Thoracic aorta (tissue), 2 donors: ENCODE measurements at regions not wholly inside any gene's neighbourhood (a gene's known extent, or its start where the extent isn't known, plus 50 kb on each side); places are given as distances from the start of the nearest gene placed in this dataset.
"Not testable (repeated sequence)": the region's sequence is repeated elsewhere in the genome, so short reads cannot be mapped to it uniquely, and the experiment has no call there.

Experiments
- ATAC-seq: fragments of 150-250 bp; one replicate; pipeline ENCODE4 v1.8.0; 2017; ENCODE audit warnings: low read depth; ENCODE audit not compliant: insufficient number of reproducible peaks, low FRiP score
- DNase-seq: peaks from one replicate; pipeline ENCODE4 v3.0.0-alpha.2; 2020; ENCODE audit warnings: low spot score
- H3K27ac ChIP-seq, 2 donors: fragments of 200-600 bp; sonication (generic); 1 replicate in 1 of 2; 2 replicates in 1 of 2; pipeline ENCODE4 v1.5.1; 2016; ENCODE audit warnings: mild to moderate bottlenecking in 2 of 2, moderate library complexity in 2 of 2
- H3K27me3 ChIP-seq: fragments of 200-600 bp; sonication (generic); replicated peaks from 2 replicates; pipeline ENCODE4 v1.6.0; 2016; ENCODE audit warnings: mild to moderate bottlenecking; ENCODE audit not compliant: insufficient read depth
- H3K36me3 ChIP-seq: fragments of 200-600 bp; sonication (generic); one replicate; pipeline ENCODE4 v1.5.1; 2016
- H3K4me1 ChIP-seq, 2 donors: fragments of 200-600 bp; sonication (generic); 1 replicate in 1 of 2; 2 replicates in 1 of 2; pipeline versions ENCODE4 v1.5.1 to v1.6.0; 2016; ENCODE audit warnings: low read depth in 2 of 2, mild to moderate bottlenecking in 1 of 2; ENCODE audit not compliant: control insufficient read depth in 1 of 2
- H3K4me3 ChIP-seq: fragments of 200-600 bp; sonication (generic); 2 replicates; pipeline ENCODE4 v1.5.1; 2016; ENCODE audit warnings: mild to moderate bottlenecking
- H3K9me3 ChIP-seq: fragments of 200-600 bp; sonication (generic); 2 replicates; pipeline ENCODE4 v1.5.1; 2016
- CTCF ChIP-seq: fragments of 200-600 bp; sonication (generic); IDR thresholded peaks from one replicate; pipeline ENCODE4 v1.5.1; 2019; ENCODE audit warnings: antibody characterized with exemption

DNA sequence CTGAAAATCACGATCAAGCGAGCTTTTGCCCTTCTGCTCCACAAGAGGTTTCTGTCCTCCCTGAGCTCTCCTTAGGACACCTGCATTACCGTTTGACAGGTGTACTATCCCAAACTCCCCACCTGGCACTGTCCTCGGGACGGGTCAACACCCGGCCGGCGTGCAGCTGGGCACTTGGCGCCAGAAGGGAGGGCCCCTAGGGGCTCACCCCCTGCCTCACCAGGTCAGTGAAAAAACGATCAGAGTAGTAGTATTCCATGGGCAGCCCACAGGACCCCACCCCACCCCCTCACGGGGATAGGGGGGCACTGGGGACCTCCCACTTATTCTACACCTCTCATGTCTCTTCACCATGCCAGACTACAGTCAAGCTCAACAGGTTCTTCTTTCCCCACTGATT lies 117.6 kb upstream of the ANKRD30BL start:
- Histone ChIP-seq H3K36me3 (no peaks in the 10 kb centered on the region), H3K4me1 (no peaks in the 10 kb centered on the region), H3K27ac (no peak overlapping the region), H3K27me3 (no peaks in the 10 kb centered on the region), H3K4me3 (no peak overlapping the region), H3K9me3 (no peaks in the 10 kb centered on the region)
- no peak for DNase-seq
- ATAC-seq: no peak
- TF ChIP-seq CTCF: no peak

DNA sequence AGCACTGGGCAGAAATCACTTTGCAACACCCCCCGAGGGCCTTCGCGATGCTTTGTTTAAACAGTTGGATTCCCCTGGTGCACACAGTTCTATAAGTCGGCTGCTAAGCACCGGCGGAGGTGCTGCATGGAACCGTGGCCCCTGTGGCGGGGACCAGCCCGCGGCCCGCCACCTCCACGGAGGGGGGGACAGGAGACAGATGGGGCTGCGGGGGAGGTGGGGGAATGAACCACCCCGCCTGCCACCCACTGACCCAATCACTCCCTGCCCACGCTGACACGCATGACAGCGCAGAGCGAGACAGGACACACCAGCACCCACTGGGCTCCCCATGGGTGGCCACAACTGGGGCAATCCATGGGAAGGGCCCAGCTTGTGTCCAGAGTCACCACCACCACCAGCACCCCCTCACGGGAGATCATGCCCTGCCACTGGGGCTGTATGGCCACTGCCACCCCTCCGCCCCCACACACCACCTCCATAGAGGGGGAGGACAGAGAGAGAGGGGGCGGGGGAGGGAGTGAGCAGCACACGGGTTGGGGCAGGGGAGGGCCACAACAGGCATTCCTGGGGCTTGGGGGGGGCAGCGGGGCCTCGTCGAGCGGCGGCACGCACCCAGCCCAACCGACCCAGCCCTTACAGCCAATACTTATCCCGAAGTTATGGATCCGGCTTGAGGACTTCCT lies 118.3 kb upstream of the ANKRD30BL start:
- no peaks in the 10 kb centered on the region for H3K9me3 ChIP-seq
- H3K36me3 ChIP-seq: no peaks in the 10 kb centered on the region
- no peaks in the 10 kb centered on the region for H3K4me1 ChIP-seq
- no peaks in the 10 kb centered on the region for H3K27me3 ChIP-seq
- no peak for TF ChIP-seq CTCF
- no peak overlapping the region for H3K4me3 ChIP-seq
- H3K27ac ChIP-seq: no peak overlapping the region
- ATAC-seq: no peak
- DNase-seq: no peak

DNA sequence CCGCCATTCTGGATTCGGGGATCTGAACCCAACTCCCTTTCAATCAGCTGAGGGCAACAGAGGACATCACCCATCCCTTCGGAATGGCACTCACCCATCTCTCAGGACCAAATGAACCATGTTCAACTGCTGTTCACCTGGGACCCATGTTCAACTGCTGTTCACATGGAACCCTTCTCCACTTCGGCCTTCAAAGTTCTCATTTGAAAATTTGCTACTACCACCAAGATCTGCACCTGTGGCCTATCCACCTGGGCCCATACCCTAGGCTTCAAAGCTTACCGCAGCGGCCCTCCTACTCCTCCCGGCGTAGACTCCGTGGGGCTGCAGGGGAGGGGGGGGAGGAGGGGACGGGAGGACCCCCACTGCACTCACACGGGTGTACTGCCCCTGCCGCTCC lies 119.2 kb upstream of the ANKRD30BL start:
- Histone ChIP-seq H3K9me3 (no peaks in the 10 kb centered on the region), H3K4me1 (no peaks in the 10 kb centered on the region), H3K36me3 (no peaks in the 10 kb centered on the region), H3K27ac (no peak overlapping the region), H3K27me3 (no peaks in the 10 kb centered on the region), H3K4me3 (no peak overlapping the region)
- ATAC-seq: no peak
- DNase-seq: no peak
- no peak for TF ChIP-seq CTCF

- H3K36me3 ChIP-seq, H3K9me3 ChIP-seq, H3K4me3 ChIP-seq, H3K4me1 ChIP-seq, H3K27me3 ChIP-seq, ATAC-seq, H3K27ac ChIP-seq, DNase-seq: not testable (repeated sequence)
Observed at GRCh38 chr2:132282104-132282503, 120.4 kb upstream of the ANKRD30BL start.

DNA sequence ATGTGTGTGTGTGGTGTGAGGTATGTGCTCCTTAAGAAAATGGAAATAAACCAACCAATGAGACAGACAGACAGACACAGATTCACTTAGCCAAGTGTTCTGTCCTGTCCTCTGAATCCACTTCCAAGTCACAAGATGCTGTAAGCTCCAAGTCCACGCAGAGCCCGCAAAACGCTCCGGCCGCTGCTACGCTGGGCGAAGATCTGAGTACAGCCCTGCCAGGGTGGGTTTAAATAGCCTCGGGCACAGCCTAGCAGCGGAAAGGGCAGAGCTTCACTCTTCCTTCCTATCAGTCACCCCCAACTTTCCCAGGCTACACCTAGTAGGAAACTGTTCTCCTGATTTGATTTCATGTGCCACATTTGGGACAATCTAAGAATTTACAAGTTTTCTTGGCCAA lies 121.2 kb upstream of the ANKRD30BL start:
- H3K4me3 ChIP-seq: no peak overlapping the region
- no peak overlapping the region for H3K27ac ChIP-seq
- DNase-seq (no peak), ATAC-seq (no peak)
- no peaks in the 10 kb centered on the region for H3K9me3 ChIP-seq
- H3K27me3 ChIP-seq: no peaks in the 10 kb centered on the region
- no peaks in the 10 kb centered on the region for H3K36me3 ChIP-seq
- TF ChIP-seq CTCF: no peak
- no peaks in the 10 kb centered on the region for H3K4me1 ChIP-seq

- not testable (repeated sequence) for H3K4me3 ChIP-seq, H3K36me3 ChIP-seq, H3K9me3 ChIP-seq, DNase-seq, ATAC-seq, H3K27ac ChIP-seq, H3K4me1 ChIP-seq, H3K27me3 ChIP-seq
Observed at GRCh38 chr2:132286289-132286911, 124.6 kb upstream of the ANKRD30BL start.

DNA sequence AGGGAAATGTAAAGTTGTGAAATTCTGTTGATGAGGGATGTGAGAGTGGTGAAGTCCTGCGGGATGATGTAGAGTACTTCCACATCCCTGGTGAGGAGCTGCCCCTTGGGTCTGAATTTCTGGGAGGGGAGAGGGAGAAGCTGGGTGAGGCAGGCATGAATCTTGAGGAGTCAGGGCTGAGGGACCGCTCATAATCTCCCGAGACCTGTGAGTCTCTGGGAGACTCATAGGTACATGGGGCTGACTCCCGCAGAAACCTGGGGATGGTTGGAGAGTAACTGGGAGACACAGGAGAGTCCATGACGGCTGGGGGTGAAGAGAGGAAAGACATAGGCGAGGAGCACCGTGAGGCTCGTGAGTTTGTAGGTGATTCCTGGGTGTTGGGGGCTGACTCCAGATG lies 126.2 kb upstream of the ANKRD30BL start:
- not testable (repeated sequence) for DNase-seq, ATAC-seq

DNA sequence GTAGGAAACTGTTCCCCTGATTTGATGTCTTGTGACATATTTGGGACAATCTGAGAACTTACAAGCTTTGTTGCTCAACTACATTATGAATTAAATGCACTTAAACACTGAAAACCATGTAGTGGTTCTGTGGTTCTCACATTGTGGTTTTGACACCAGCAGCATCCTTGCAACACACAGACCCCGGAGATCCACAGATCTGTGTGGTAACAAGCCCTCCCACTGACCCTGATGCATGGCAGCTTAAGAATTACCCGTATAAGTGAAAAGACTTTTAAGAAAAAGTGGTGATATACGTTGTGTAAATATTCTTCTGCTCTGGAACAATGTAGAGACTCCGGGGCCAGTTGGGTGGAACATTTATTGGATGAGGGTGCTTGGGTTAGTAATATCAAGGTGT lies 127.4 kb upstream of the ANKRD30BL start:
- H3K27me3 ChIP-seq, DNase-seq, H3K9me3 ChIP-seq, H3K4me1 ChIP-seq, H3K36me3 ChIP-seq, H3K27ac ChIP-seq, ATAC-seq, H3K4me3 ChIP-seq: not testable (repeated sequence)

More for the DNA sequence above, 126.2 kb upstream of the ANKRD30BL start:
- H3K36me3 ChIP-seq, H3K27ac ChIP-seq, H3K27me3 ChIP-seq, H3K4me3 ChIP-seq, H3K4me1 ChIP-seq, H3K9me3 ChIP-seq: not testable (repeated sequence)

GRCh38 chr2:132289812-132290211 lies 126.8 kb upstream of the GPR39 start:
- ATAC-seq, H3K4me1 ChIP-seq, H3K27ac ChIP-seq, H3K4me3 ChIP-seq, H3K36me3 ChIP-seq, H3K27me3 ChIP-seq, DNase-seq, H3K9me3 ChIP-seq: not testable (repeated sequence)
